CD14-positive monocyte (primary cell): ENCODE measurements at regions not wholly inside any gene's neighbourhood (a gene's known extent, or its start where the extent isn't known, plus 50 kb on each side); places are given as distances from the start of the nearest gene placed in this dataset.

Experiments used
- DNase-seq, 3 donors: peaks; one replicate each; pipeline ENCODE4 v3.0.0-alpha.2; 2011 to 2022
- H2AFZ ChIP-seq: 2 replicates; pipeline ENCODE4 v1.6.0; 2012; ENCODE audit warnings: mild to moderate bottlenecking, low read depth, low read length, inconsistent platforms; ENCODE audit not compliant: insufficient read depth, poor library complexity, severe bottlenecking
- H3K27ac ChIP-seq, 2 donors: 1 replicate in 1 of 2; 2 replicates in 1 of 2; pipeline ENCODE4 v1.5.1; 2012 to 2013; ENCODE audit warnings: low read length in 2 of 2, control low read depth in 1 of 2, inconsistent platforms in 1 of 2, low read depth in 1 of 2, mild to moderate bottlenecking in 1 of 2
- H3K27me3 ChIP-seq, 2 donors: one replicate each; pipeline versions ENCODE4 v1.6.0 to v1.6.1; 2011 to 2013; ENCODE audit warnings: low read length in 2 of 2; ENCODE audit not compliant: control insufficient read depth in 2 of 2, insufficient read depth in 2 of 2
- H3K36me3 ChIP-seq, 2 donors: replicated peaks in 1 of 2; 1 replicate in 1 of 2; 2 replicates in 1 of 2; pipeline versions ENCODE4 v1.5.1 to v1.6.1; 2012 to 2013; ENCODE audit warnings: low read length in 2 of 2, control low read depth in 1 of 2, inconsistent platforms in 1 of 2, mild to moderate bottlenecking in 1 of 2; ENCODE audit not compliant: insufficient read depth in 2 of 2, control insufficient read depth in 1 of 2
- H3K4me1 ChIP-seq, 2 donors: 1 replicate in 1 of 2; 2 replicates in 1 of 2; pipeline versions ENCODE4 v1.5.1 to v1.6.1; 2012 to 2013; ENCODE audit warnings: low read length in 2 of 2, control low read depth in 1 of 2, inconsistent platforms in 1 of 2, mild to moderate bottlenecking in 1 of 2, moderate library complexity in 1 of 2; ENCODE audit not compliant: insufficient read depth in 2 of 2, control insufficient read depth in 1 of 2
- H3K4me2 ChIP-seq: replicated peaks from 2 replicates; pipeline ENCODE3; 2012; ENCODE audit warnings: low read length, moderate library complexity, mild to moderate bottlenecking; ENCODE audit not compliant: poor library complexity, severe bottlenecking; ENCODE audit errors: extremely low read depth
- H3K4me3 ChIP-seq, 3 experiments: fragments of 200-600 bp in 1 of 3; sonication (generic) in 1 of 3; replicated peaks in 1 of 3; 1 replicate in 2 of 3; 2 replicates in 1 of 3; pipeline ENCODE4 v1.5.1; 2011 to 2013; ENCODE audit warnings: low read length in 3 of 3, mild to moderate bottlenecking in 3 of 3, control low read depth in 2 of 3, low read depth in 2 of 3, inconsistent platforms in 1 of 3, moderate library complexity in 1 of 3
- H3K79me2 ChIP-seq: 2 replicates; pipeline ENCODE4 v1.6.0; 2012; ENCODE audit warnings: mild to moderate bottlenecking, control low read depth, inconsistent platforms, low read length, moderate library complexity; ENCODE audit not compliant: insufficient read depth
- H3K9ac ChIP-seq: 2 replicates; pipeline ENCODE4 v1.6.0; 2017; ENCODE audit warnings: low read length, mild to moderate bottlenecking; ENCODE audit not compliant: insufficient read depth, poor library complexity, severe bottlenecking
- H3K9me3 ChIP-seq, 2 donors: replicated peaks in 1 of 2; 1 replicate in 1 of 2; 2 replicates in 1 of 2; pipeline versions ENCODE4 v1.5.1 to v1.6.1; 2012 to 2013; ENCODE audit warnings: low read length in 2 of 2, control low read depth in 1 of 2; ENCODE audit not compliant: control insufficient read depth in 1 of 2, insufficient read depth in 1 of 2
- H4K20me1 ChIP-seq: 2 replicates; pipeline ENCODE4 v1.6.0; 2012; ENCODE audit warnings: mild to moderate bottlenecking, low read length, control low read depth, moderate library complexity; ENCODE audit not compliant: insufficient read depth
- H3K27ac Mint-ChIP-seq, 7 donors: one replicate each; pipeline ENCODE4 v1.8.0; 2020; ENCODE audit warnings: mild to moderate bottlenecking in 7 of 7, mixed read lengths in 7 of 7, moderate library complexity in 6 of 7, inconsistent platforms in 2 of 7
- H3K27me3 Mint-ChIP-seq, 3 donors: one replicate each; pipeline ENCODE4 v1.8.0; 2021 to 2022; ENCODE audit warnings: low read depth in 3 of 3, mild to moderate bottlenecking in 3 of 3, mixed read lengths in 3 of 3, moderate library complexity in 3 of 3, inconsistent platforms in 1 of 3
- H3K36me3 Mint-ChIP-seq, 2 donors: one replicate each; pipeline ENCODE4 v1.8.0; 2020; ENCODE audit warnings: mixed read lengths in 2 of 2, inconsistent platforms in 1 of 2, mild to moderate bottlenecking in 1 of 2
- H3K4me1 Mint-ChIP-seq: one replicate; pipeline ENCODE4 v1.8.0; 2020; ENCODE audit warnings: mild to moderate bottlenecking, mixed read lengths
- H3K4me3 Mint-ChIP-seq, 2 donors: one replicate each; pipeline ENCODE4 v1.8.0; 2020; ENCODE audit warnings: mild to moderate bottlenecking in 2 of 2, mixed read lengths in 2 of 2, moderate library complexity in 1 of 2
- H3K9me3 Mint-ChIP-seq, 7 donors: one replicate each; pipeline ENCODE4 v1.8.0; 2020 to 2022; ENCODE audit warnings: mixed read lengths in 7 of 7, mild to moderate bottlenecking in 6 of 7, moderate library complexity in 6 of 7, inconsistent platforms in 2 of 7
- CTCF ChIP-seq: fragments of 200-600 bp; IDR thresholded peaks from one replicate; pipeline ENCODE4 v1.8.0; 2022; ENCODE audit warnings: antibody characterized with exemption, mild to moderate bottlenecking
- WGBS: methylation state at CpG from one replicate; pipeline ENCODE4 v1.1.5; 2013; ENCODE audit warnings: missing lambda C conversion rate; ENCODE audit not compliant: insufficient coverage; 5-methylcytosine and 5-hydroxymethylcytosine counted together
- intact Hi-C, 2 donors: fragments of 100-400 bp; cut with micrococcal nuclease; formaldehyde crosslinking; loops; one replicate each; pipeline versions ENCODE4 v1.15.0 to v1.15.1; 2023

- no peaks in the 10 kb centered on the region for H3K36me3 Mint-ChIP-seq
- no peak overlapping the region for H3K9ac ChIP-seq
- no peaks in the 10 kb centered on the region for H3K79me2 ChIP-seq
- intact Hi-C loops, result no loop called here
- no peaks in the 10 kb centered on the region for H3K9me3 Mint-ChIP-seq
- no peak overlapping the region for H2AFZ ChIP-seq
- no peak for DNase-seq
- H3K4me1 Mint-ChIP-seq, result no peaks in the 10 kb centered on the region
- WGBS, result 89% methylated on average over 11 of the region's 11 CpGs
- no peak overlapping the region for H3K4me3 ChIP-seq
- no peak for TF ChIP-seq CTCF
- H3K27me3 Mint-ChIP-seq, result peaks cover 0 to 2% (median 2%) of the 10 kb centered on the region in 3 donors
- H3K27me3 ChIP-seq, result no peaks in the 10 kb centered on the region
- H3K27ac ChIP-seq, result no peak overlapping the region
- no peak overlapping the region for H3K27ac Mint-ChIP-seq
- no peak overlapping the region for H3K4me3 Mint-ChIP-seq
- no peak overlapping the region for H3K4me2 ChIP-seq
- H3K9me3 ChIP-seq, result no peaks in the 10 kb centered on the region
- H3K36me3 ChIP-seq, result no peaks in the 10 kb centered on the region
- H3K4me1 ChIP-seq, result no peaks in the 10 kb centered on the region
- H4K20me1 ChIP-seq, result no peaks in the 10 kb centered on the region
These were observed 74.1 kb upstream of the B3GAT1 start for GRCh38 chr11:134486106-134486505.

GRCh38 chr11:134485316-134485715, 73.3 kb upstream of the B3GAT1 start:
- Mint-ChIP-seq H3K36me3 (no peaks in the 10 kb centered on the region), H3K4me3 (no peak overlapping the region), H3K9me3 (no peaks in the 10 kb centered on the region), H3K27ac (no peak overlapping the region), H3K4me1 (no peaks in the 10 kb centered on the region), H3K27me3 (peaks cover 2 to 3% (median 3%) of the 10 kb centered on the region in 3 donors)
- Histone ChIP-seq H3K27ac (no peak overlapping the region), H3K4me3 (no peak overlapping the region), H3K36me3 (no peaks in the 10 kb centered on the region), H3K4me2 (no peak overlapping the region), H3K9me3 (no peaks in the 10 kb centered on the region), H3K4me1 (no peaks in the 10 kb centered on the region), H3K27me3 (no peaks in the 10 kb centered on the region), H3K9ac (no peak overlapping the region), H2AFZ (no peak overlapping the region), H3K79me2 (no peaks in the 10 kb centered on the region), H4K20me1 (no peaks in the 10 kb centered on the region)
- WGBS, result 80% methylated on average over 4 of the region's 5 CpGs
- no peak for DNase-seq
- intact Hi-C loops, result no loop called here
- no peak for TF ChIP-seq CTCF
